ENCODE measurements at regions not wholly inside any gene's neighbourhood (a gene's known extent, or its start where the extent isn't known, plus 50 kb on each side); places are given as distances from the start of the nearest gene placed in this dataset.

GRCh38 chr1:229095325-229095724 is 175.6 kb upstream of the RAB4A start:
- peaks cover 0 to 6% (median 0%) of the 10 kb centered on the region in 12 donors for H3K9me3 ChIP-seq
- H3K4me3 ChIP-seq: no peak overlapping the region
- intact Hi-C loops (cut with DNase I): no loop called here
- TF ChIP-seq POLR2A (IDR thresholded peaks at IDR 0.05) (no peak), CTCF (IDR thresholded peaks at IDR 0.05) (no peak)
- DNase-seq (no peak), ATAC-seq (no peak)
- H3K27ac ChIP-seq: no peak overlapping the region
- no peaks in the 10 kb centered on the region for H3K4me1 ChIP-seq
- no peaks in the 10 kb centered on the region for H3K27me3 ChIP-seq
- H3K36me3 ChIP-seq: no peaks in the 10 kb centered on the region

DNA sequence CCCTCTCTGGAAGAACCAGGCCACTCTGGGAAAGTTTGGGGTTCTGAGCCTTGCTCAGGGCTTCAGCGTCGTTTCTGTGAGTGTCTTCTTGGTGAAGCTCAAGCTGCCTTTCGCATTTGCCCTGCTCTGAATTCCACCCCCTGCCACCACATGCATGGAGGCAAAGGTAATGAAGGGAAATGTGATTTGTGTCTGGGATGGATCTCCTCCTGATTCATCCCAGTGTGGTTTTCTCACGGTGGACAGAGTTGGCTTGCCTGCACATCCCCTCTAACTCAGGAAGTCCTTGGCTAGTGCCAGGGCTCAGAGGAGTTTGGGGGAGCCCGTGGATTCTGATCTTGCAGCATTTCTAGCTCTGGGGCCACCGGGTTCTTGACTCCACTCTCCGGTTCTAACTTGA is 173.6 kb upstream of the RAB4A start:
- no peak for ATAC-seq
- no peaks in the 10 kb centered on the region for H3K4me1 ChIP-seq
- H3K4me3 ChIP-seq: no peak overlapping the region
- H3K36me3 ChIP-seq: no peaks in the 10 kb centered on the region
- no peak for DNase-seq
- WGBS, 4 donors: 79 to 87% (median 85%) methylated on average over 7 of the region's 7 CpGs
- H3K9me3 ChIP-seq: peaks cover 0 to 6% (median 0%) of the 10 kb centered on the region in 12 donors
- intact Hi-C loops (cut with DNase I): loop anchor here in 1 of 10 donors (2.0 kb wide), 1 partner anchor 25 kb away; no protein-coding TSS in a partner anchor
- H3K27me3 ChIP-seq: peaks cover 0 to 4% (median 0%) of the 10 kb centered on the region in 9 donors
- H3K27ac ChIP-seq: no peak overlapping the region
- TF ChIP-seq CTCF (IDR thresholded peaks at IDR 0.05) (no peak), POLR2A (IDR thresholded peaks at IDR 0.05) (no peak)

- Histone ChIP-seq H3K27me3 (peaks cover 0 to 4% (median 0%) of the 10 kb centered on the region in 9 donors), H3K4me1 (no peaks in the 10 kb centered on the region), H3K9me3 (peaks cover 0 to 6% (median 0%) of the 10 kb centered on the region in 12 donors), H3K36me3 (no peaks in the 10 kb centered on the region), H3K27ac (no peak overlapping the region), H3K4me3 (no peak overlapping the region)
- ATAC-seq (no peak), DNase-seq (no peak)
- TF ChIP-seq CTCF (IDR thresholded peaks at IDR 0.05) (no peak), POLR2A (IDR thresholded peaks at IDR 0.05) (no peak)
- intact Hi-C loops (cut with DNase I): no loop called here
These were observed 172.6 kb upstream of the RAB4A start for GRCh38 chr1:229098361-229098760.

DNA sequence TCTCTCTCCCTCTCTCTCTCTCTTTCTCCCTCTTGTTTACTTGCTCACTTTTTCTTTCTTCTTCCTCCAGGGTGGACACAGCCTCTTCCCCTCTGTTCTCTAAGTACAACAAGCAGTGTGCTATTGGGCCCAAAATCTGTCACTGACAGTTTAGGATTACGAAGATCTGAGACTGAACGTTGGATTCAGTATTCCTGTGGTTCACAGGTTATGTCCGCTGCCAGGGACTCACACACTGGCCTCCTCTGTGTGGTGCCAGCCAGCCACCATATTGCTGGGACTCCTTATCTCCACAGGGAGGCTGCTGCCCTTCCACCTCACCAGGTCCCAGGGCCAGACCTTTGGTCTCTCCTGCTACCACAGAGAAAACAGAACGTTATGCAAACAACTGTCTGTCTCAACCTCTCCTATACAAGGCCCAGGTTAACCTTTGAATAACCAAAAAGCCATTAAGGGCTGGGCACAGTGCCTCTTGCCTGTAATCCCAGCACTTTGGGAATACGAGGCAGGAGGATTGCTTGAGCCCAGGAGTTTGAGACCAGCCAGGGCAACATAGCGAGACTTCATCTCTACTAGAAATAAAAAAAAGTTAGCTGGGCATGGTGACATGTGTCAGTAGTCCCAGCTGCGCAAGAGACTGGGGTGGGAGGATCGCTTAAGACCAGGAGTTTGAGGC is 171.9 kb upstream of the RAB4A start:
- no peaks in the 10 kb centered on the region for H3K36me3 ChIP-seq
- TF ChIP-seq CTCF (IDR thresholded peaks at IDR 0.05) (no peak), POLR2A (IDR thresholded peaks at IDR 0.05) (no peak)
- intact Hi-C loops (cut with DNase I): no loop called here
- DNase-seq (no peak), ATAC-seq (no peak)
- no peak overlapping the region for H3K4me3 ChIP-seq
- H3K9me3 ChIP-seq: peaks cover 0 to 6% (median 0%) of the 10 kb centered on the region in 12 donors
- no peaks in the 10 kb centered on the region for H3K4me1 ChIP-seq
- no peak overlapping the region for H3K27ac ChIP-seq
- H3K27me3 ChIP-seq: peaks cover 0 to 4% (median 0%) of the 10 kb centered on the region in 9 donors
- WGBS, 4 donors: 77 to 80% (median 77%) methylated on average over 8 of the region's 8 CpGs
